ENCODE measurements at regions not wholly inside any gene's neighbourhood (a gene's known extent, or its start where the extent isn't known, plus 50 kb on each side); places are given as distances from the start of the nearest gene placed in this dataset.

GRCh38 chr1:234900595-234900994 is 228.0 kb downstream of the TOMM20 start:
- TF ChIP-seq, protein P1, sequence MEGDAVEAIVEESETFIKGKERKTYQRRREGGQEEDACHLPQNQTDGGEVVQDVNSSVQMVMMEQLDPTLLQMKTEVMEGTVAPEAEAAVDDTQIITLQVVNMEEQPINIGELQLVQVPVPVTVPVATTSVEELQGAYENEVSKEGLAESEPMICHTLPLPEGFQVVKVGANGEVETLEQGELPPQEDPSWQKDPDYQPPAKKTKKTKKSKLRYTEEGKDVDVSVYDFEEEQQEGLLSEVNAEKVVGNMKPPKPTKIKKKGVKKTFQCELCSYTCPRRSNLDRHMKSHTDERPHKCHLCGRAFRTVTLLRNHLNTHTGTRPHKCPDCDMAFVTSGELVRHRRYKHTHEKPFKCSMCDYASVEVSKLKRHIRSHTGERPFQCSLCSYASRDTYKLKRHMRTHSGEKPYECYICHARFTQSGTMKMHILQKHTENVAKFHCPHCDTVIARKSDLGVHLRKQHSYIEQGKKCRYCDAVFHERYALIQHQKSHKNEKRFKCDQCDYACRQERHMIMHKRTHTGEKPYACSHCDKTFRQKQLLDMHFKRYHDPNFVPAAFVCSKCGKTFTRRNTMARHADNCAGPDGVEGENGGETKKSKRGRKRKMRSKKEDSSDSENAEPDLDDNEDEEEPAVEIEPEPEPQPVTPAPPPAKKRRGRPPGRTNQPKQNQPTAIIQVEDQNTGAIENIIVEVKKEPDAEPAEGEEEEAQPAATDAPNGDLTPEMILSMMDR (IDR thresholded peaks at IDR 0.05) = no peak
- TF ChIP-seq POLR2A (IDR thresholded peaks at IDR 0.05) = no peak
